Naive thymus-derived CD4-positive, alpha-beta T cell (primary cell): ENCODE measurements at regions not wholly inside any gene's neighbourhood (a gene's known extent, or its start where the extent isn't known, plus 50 kb on each side); places are given as distances from the start of the nearest gene placed in this dataset.

ENCODE experiments used
- ATAC-seq: fragments of 150-1000 bp; cut with Tn5 transposase; 2 replicates; pipeline ENCODE4 v1.10.0; 2021; ENCODE audit warnings: mild to moderate bottlenecking, moderate library complexity
- CTCF ChIA-PET: fragments of 350-600 bp; sonication (Branson Sonifier 250); formaldehyde crosslinking; loops from one replicate; lab custom pipeline; 2021; ENCODE audit warnings: antibody characterized with exemption; lab: Charles Lee
- POLR2A ChIA-PET: fragments of 350-600 bp; sonication (Branson Sonifier 250); formaldehyde crosslinking; loops from one replicate; lab custom pipeline; 2021; ENCODE audit warnings: antibody characterized with exemption, inconsistent platforms; lab: Charles Lee
- DNase-seq, 9 donors: peaks; one replicate each; pipeline versions ENCODE4 v3.0.0 to v3.0.0-alpha.2; 2020 to 2022; ENCODE audit warnings: mixed read lengths in 1 of 9
- H3K27ac ChIP-seq: one replicate; pipeline ENCODE4 v1.7.0; 2013; ENCODE audit warnings: mild to moderate bottlenecking, low read depth, low read length, moderate library complexity
- H3K27me3 ChIP-seq, 2 donors: one replicate each; pipeline ENCODE4 v1.7.0; 2013; ENCODE audit warnings: low read length in 2 of 2, mild to moderate bottlenecking in 2 of 2, moderate library complexity in 2 of 2; ENCODE audit not compliant: control insufficient read depth in 2 of 2, insufficient read depth in 2 of 2
- H3K36me3 ChIP-seq, 3 experiments: 1 replicate in 2 of 3; 2 replicates in 1 of 3; pipeline ENCODE4 v1.7.0; 2013; ENCODE audit warnings: low read length in 3 of 3, mild to moderate bottlenecking in 3 of 3, moderate library complexity in 1 of 3; ENCODE audit not compliant: insufficient read depth in 3 of 3, control insufficient read depth in 2 of 3
- H3K4me1 ChIP-seq, 2 donors: one replicate each; pipeline ENCODE4 v1.7.0; 2013; ENCODE audit warnings: low read length in 2 of 2, mild to moderate bottlenecking in 2 of 2, moderate library complexity in 1 of 2; ENCODE audit not compliant: control insufficient read depth in 2 of 2, insufficient read depth in 2 of 2
- H3K4me3 ChIP-seq: 2 replicates; pipeline ENCODE4 v1.7.0; 2013; ENCODE audit warnings: mild to moderate bottlenecking, low read length
- H3K9me3 ChIP-seq, 3 experiments: 1 replicate in 2 of 3; 2 replicates in 1 of 3; pipeline ENCODE4 v1.7.0; 2013; ENCODE audit warnings: low read length in 3 of 3; ENCODE audit not compliant: control insufficient read depth in 2 of 3
- H3K27ac Mint-ChIP-seq, 9 donors: one replicate each; pipeline ENCODE4 v1.8.0; 2020 to 2022; ENCODE audit warnings: mixed read lengths in 9 of 9, mild to moderate bottlenecking in 8 of 9, moderate library complexity in 5 of 9, inconsistent platforms in 2 of 9
- H3K27me3 Mint-ChIP-seq, 5 donors: one replicate each; pipeline ENCODE4 v1.8.0; 2021 to 2022; ENCODE audit warnings: mixed read lengths in 5 of 5, mild to moderate bottlenecking in 1 of 5
- H3K36me3 Mint-ChIP-seq, 5 donors: one replicate each; pipeline ENCODE4 v1.8.0; 2020 to 2022; ENCODE audit warnings: mixed read lengths in 5 of 5, mild to moderate bottlenecking in 3 of 5, inconsistent platforms in 1 of 5
- H3K4me1 Mint-ChIP-seq, 7 donors: one replicate each; pipeline ENCODE4 v1.8.0; 2020 to 2022; ENCODE audit warnings: mixed read lengths in 7 of 7, mild to moderate bottlenecking in 3 of 7, inconsistent platforms in 1 of 7
- H3K4me3 Mint-ChIP-seq, 10 donors: one replicate each; pipeline ENCODE4 v1.8.0; 2020 to 2022; ENCODE audit warnings: mild to moderate bottlenecking in 10 of 10, mixed read lengths in 10 of 10, moderate library complexity in 6 of 10, inconsistent platforms in 2 of 10
- H3K9me3 Mint-ChIP-seq, 11 donors: one replicate each; pipeline ENCODE4 v1.8.0; 2020 to 2022; ENCODE audit warnings: mixed read lengths in 11 of 11, mild to moderate bottlenecking in 4 of 11, inconsistent platforms in 1 of 11, moderate library complexity in 1 of 11
- intact Hi-C, 2 donors: fragments of 100-400 bp; cut with micrococcal nuclease; formaldehyde crosslinking; loops; one replicate each; pipeline ENCODE4 v1.15.1; 2023

GRCh38 chr16:86202267-86202666 is 303.3 kb downstream of the IRF8 start:
- Mint-ChIP-seq H3K36me3 (no peaks in the 10 kb centered on the region), H3K4me1 (no peaks in the 10 kb centered on the region), H3K4me3 (no peak overlapping the region), H3K27ac (no peak overlapping the region), H3K27me3 (peaks cover 38 to 61% (median 43%) of the 10 kb centered on the region in 5 donors), H3K9me3 (peaks cover 0 to 2% (median 0%) of the 10 kb centered on the region in 11 donors)
- H3K4me1 ChIP-seq, result no peaks in the 10 kb centered on the region
- intact Hi-C loops, result no loop called here
- POLR2A ChIA-PET, result no interaction called here
- no peaks in the 10 kb centered on the region for H3K27me3 ChIP-seq
- CTCF ChIA-PET, result no interaction called here
- no peak overlapping the region for H3K4me3 ChIP-seq
- no peaks in the 10 kb centered on the region for H3K9me3 ChIP-seq
- H3K36me3 ChIP-seq, result no peaks in the 10 kb centered on the region
- no peak overlapping the region for H3K27ac ChIP-seq
- ATAC-seq, result no peak
- no peak for DNase-seq

- Mint-ChIP-seq H3K9me3 (peaks cover 0 to 2% (median 0%) of the 10 kb centered on the region in 11 donors), H3K36me3 (no peaks in the 10 kb centered on the region), H3K4me1 (no peaks in the 10 kb centered on the region), H3K27ac (no peak overlapping the region), H3K27me3 (peaks cover 31 to 60% (median 36%) of the 10 kb centered on the region in 5 donors), H3K4me3 (no peak overlapping the region)
- no peak overlapping the region for H3K4me3 ChIP-seq
- CTCF ChIA-PET, result no interaction called here
- DNase-seq (no peak), ATAC-seq (no peak)
- no peaks in the 10 kb centered on the region for H3K36me3 ChIP-seq
- no peaks in the 10 kb centered on the region for H3K9me3 ChIP-seq
- H3K27me3 ChIP-seq, result no peaks in the 10 kb centered on the region
- no peaks in the 10 kb centered on the region for H3K4me1 ChIP-seq
- H3K27ac ChIP-seq, result no peak overlapping the region
- POLR2A ChIA-PET, result no interaction called here
- intact Hi-C loops, result no loop called here
Observed at GRCh38 chr16:86202760-86203426, 303.9 kb downstream of the IRF8 start.

- Mint-ChIP-seq H3K9me3 (peaks cover 0 to 2% (median 0%) of the 10 kb centered on the region in 11 donors), H3K4me1 (no peaks in the 10 kb centered on the region), H3K36me3 (no peaks in the 10 kb centered on the region), H3K27ac (no peak overlapping the region), H3K4me3 (no peak overlapping the region), H3K27me3 (peaks cover 23 to 52% (median 30%) of the 10 kb centered on the region in 5 donors)
- H3K27ac ChIP-seq, result no peak overlapping the region
- H3K4me3 ChIP-seq, result no peak overlapping the region
- intact Hi-C loops, result no loop called here
- CTCF ChIA-PET, result no interaction called here
- DNase-seq (no peak), ATAC-seq (no peak)
- no peaks in the 10 kb centered on the region for H3K27me3 ChIP-seq
- H3K4me1 ChIP-seq, result no peaks in the 10 kb centered on the region
- H3K9me3 ChIP-seq, result no peaks in the 10 kb centered on the region
- H3K36me3 ChIP-seq, result no peaks in the 10 kb centered on the region
- POLR2A ChIA-PET, result no interaction called here
Observed at GRCh38 chr16:86203557-86204275, 304.8 kb downstream of the IRF8 start.

GRCh38 chr16:86205521-86206245 is 304.6 kb upstream of the FOXF1 start:
- no peaks in the 10 kb centered on the region for H3K9me3 ChIP-seq
- no peaks in the 10 kb centered on the region for H3K27me3 ChIP-seq
- Mint-ChIP-seq H3K36me3 (no peaks in the 10 kb centered on the region), H3K27ac (no peak overlapping the region), H3K27me3 (peaks cover 8 to 34% (median 12%) of the 10 kb centered on the region in 5 donors), H3K9me3 (no peaks in the 10 kb centered on the region), H3K4me3 (no peak overlapping the region), H3K4me1 (no peaks in the 10 kb centered on the region)
- H3K4me1 ChIP-seq, result no peaks in the 10 kb centered on the region
- no peaks in the 10 kb centered on the region for H3K36me3 ChIP-seq
- H3K4me3 ChIP-seq, result no peak overlapping the region
- no peak for ATAC-seq
- intact Hi-C loops, result no loop called here
- CTCF ChIA-PET, result no interaction called here
- H3K27ac ChIP-seq, result no peak overlapping the region
- POLR2A ChIA-PET, result no interaction called here
- no peak for DNase-seq

- H3K27ac Mint-ChIP-seq, result no peak overlapping the region
- H3K4me1 Mint-ChIP-seq, result peaks cover 0 to 3% (median 0%) of the 10 kb centered on the region in 7 donors
- POLR2A ChIA-PET, result no interaction called here
- intact Hi-C loops, result no loop called here
- H3K36me3 ChIP-seq, result no peaks in the 10 kb centered on the region
- peaks cover 0 to 7% (median 2%) of the 10 kb centered on the region in 11 donors for H3K9me3 Mint-ChIP-seq
- no peak overlapping the region for H3K27ac ChIP-seq
- CTCF ChIA-PET, result no interaction called here
- no peaks in the 10 kb centered on the region for H3K9me3 ChIP-seq
- peaks cover 0 to 4% (median 0%) of the 10 kb centered on the region in 5 donors for H3K36me3 Mint-ChIP-seq
- H3K4me3 ChIP-seq, result no peak overlapping the region
- peaks cover 0 to 19% (median 5%) of the 10 kb centered on the region in 5 donors for H3K27me3 Mint-ChIP-seq
- no peaks in the 10 kb centered on the region for H3K4me1 ChIP-seq
- no peaks in the 10 kb centered on the region for H3K27me3 ChIP-seq
- ATAC-seq (no peak), DNase-seq (no peak)
- no peak overlapping the region for H3K4me3 Mint-ChIP-seq
Observed at GRCh38 chr16:86207350-86207749, 303.0 kb upstream of the FOXF1 start.

- ChIA-PET CTCF (no interaction called here), POLR2A (no interaction called here)
- H3K9me3 ChIP-seq, result peaks cover 0 to 4% (median 0%) of the 10 kb centered on the region in 3 experiments
- Mint-ChIP-seq H3K4me3 (no peak overlapping the region), H3K36me3 (peaks cover 0 to 7% (median 3%) of the 10 kb centered on the region in 5 donors), H3K27ac (no peak overlapping the region), H3K27me3 (peaks cover 0 to 9% (median 0%) of the 10 kb centered on the region in 5 donors), H3K9me3 (peaks cover 0 to 14% (median 7%) of the 10 kb centered on the region in 11 donors), H3K4me1 (peaks cover 0 to 10% (median 3%) of the 10 kb centered on the region in 7 donors)
- no peaks in the 10 kb centered on the region for H3K4me1 ChIP-seq
- no peak for ATAC-seq
- H3K27ac ChIP-seq, result no peak overlapping the region
- H3K4me3 ChIP-seq, result no peak overlapping the region
- intact Hi-C loops, result no loop called here
- no peak for DNase-seq
- H3K27me3 ChIP-seq, result no peaks in the 10 kb centered on the region
- no peaks in the 10 kb centered on the region for H3K36me3 ChIP-seq
Observed at GRCh38 chr16:86209202-86209601, 301.1 kb upstream of the FOXF1 start.
